HFFc6 (cell line): ENCODE measurements at regions not wholly inside any gene's neighbourhood (a gene's known extent, or its start where the extent isn't known, plus 50 kb on each side); places are given as distances from the start of the nearest gene placed in this dataset.

Experiments
- DNase-seq: peaks from one replicate; pipeline ENCODE4 v3.0.0-alpha.2; 2018
- H3K27ac Mint-ChIP-seq: 2 replicates; pipeline ENCODE4 v1.8.0; 2020; ENCODE audit warnings: mild to moderate bottlenecking, mixed read lengths
- H3K27me3 Mint-ChIP-seq: 2 replicates; pipeline ENCODE4 v1.8.0; 2021; ENCODE audit warnings: mild to moderate bottlenecking, moderate library complexity, mixed read lengths; ENCODE audit not compliant: insufficient read depth
- H3K36me3 Mint-ChIP-seq: 2 replicates; pipeline ENCODE4 v1.8.0; 2021; ENCODE audit warnings: low read depth, mixed read lengths
- H3K4me1 Mint-ChIP-seq: 2 replicates; pipeline ENCODE4 v1.8.0; 2020; ENCODE audit warnings: low read depth, mixed read lengths
- H3K4me3 Mint-ChIP-seq: 2 replicates; pipeline ENCODE4 v1.8.0; 2020; ENCODE audit warnings: mild to moderate bottlenecking, moderate library complexity, mixed read lengths
- H3K9me3 Mint-ChIP-seq: 2 replicates; pipeline ENCODE4 v1.8.0; 2020; ENCODE audit warnings: mild to moderate bottlenecking, mixed read lengths
- TF ChIP-seq, protein P1 (sequence below): fragments of 200-600 bp; sonication (generic); IDR thresholded peaks from 2 replicates; pipeline ENCODE4 v1.5.0; 2021; ENCODE audit warnings: antibody characterized with exemption, mild to moderate bottlenecking

DNA sequence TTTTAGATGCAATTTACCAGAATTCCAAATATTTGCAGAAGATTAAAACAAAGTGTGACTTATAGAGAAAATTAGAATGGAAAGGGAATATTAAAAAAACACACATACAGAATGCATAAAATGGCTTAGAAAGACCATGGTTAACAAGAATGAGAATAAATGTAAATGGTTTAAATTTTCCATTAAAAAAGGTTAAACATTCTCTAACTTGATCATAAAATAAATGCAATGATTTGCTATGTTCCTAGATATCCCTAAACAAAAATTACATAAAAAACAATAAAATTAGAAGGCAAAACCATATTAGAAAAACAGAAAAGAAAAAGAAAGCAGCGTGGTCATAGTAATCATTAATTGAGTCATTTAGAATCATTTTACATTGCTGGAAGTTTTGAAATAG lies 152.5 kb downstream of the TMEM38B start:
- DNase-seq = no peak
- H3K9me3 Mint-ChIP-seq = no peaks in the 10 kb centered on the region; the same call in 1 of the 2 replicates
- H3K27ac Mint-ChIP-seq = no peak overlapping the region
- TF ChIP-seq, protein P1, sequence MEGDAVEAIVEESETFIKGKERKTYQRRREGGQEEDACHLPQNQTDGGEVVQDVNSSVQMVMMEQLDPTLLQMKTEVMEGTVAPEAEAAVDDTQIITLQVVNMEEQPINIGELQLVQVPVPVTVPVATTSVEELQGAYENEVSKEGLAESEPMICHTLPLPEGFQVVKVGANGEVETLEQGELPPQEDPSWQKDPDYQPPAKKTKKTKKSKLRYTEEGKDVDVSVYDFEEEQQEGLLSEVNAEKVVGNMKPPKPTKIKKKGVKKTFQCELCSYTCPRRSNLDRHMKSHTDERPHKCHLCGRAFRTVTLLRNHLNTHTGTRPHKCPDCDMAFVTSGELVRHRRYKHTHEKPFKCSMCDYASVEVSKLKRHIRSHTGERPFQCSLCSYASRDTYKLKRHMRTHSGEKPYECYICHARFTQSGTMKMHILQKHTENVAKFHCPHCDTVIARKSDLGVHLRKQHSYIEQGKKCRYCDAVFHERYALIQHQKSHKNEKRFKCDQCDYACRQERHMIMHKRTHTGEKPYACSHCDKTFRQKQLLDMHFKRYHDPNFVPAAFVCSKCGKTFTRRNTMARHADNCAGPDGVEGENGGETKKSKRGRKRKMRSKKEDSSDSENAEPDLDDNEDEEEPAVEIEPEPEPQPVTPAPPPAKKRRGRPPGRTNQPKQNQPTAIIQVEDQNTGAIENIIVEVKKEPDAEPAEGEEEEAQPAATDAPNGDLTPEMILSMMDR = no peak
- H3K36me3 Mint-ChIP-seq = no peaks in the 10 kb centered on the region
- no peak overlapping the region for H3K4me3 Mint-ChIP-seq
- H3K4me1 Mint-ChIP-seq = no peaks in the 10 kb centered on the region
- no peaks in the 10 kb centered on the region for H3K27me3 Mint-ChIP-seq

DNA sequence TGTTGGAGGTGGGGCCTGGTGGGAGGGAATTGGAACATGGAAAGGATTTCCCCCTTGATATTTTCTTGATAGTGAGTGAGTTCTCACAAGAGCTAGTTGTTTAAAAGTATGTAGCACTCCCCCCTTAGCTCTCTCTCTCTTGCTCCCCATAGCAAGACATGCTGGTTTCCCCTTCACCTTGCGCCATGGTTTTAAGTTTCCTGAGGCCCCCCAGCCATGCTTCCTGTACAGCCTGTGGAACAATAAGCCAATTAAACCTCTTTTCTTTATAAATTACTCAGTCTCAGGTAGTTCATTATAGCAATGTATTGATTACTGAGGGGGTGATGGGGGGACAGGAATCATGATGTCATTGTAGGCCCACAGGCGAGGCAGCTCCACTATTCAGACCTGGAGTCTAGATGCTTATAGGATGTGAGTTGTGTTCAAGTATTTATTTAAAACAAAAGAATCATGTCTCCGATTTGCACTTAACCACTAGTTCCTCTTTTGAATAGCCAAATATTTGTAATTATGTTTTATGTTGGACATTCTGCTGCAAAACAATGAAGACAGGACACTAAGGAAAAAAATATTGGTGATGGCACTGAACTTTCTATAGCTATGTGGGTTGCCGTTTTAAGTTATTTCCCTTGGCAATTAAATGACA lies 156.6 kb downstream of the TMEM38B start:
- H3K4me1 Mint-ChIP-seq = no peaks in the 10 kb centered on the region
- no peak overlapping the region for H3K4me3 Mint-ChIP-seq
- TF ChIP-seq, protein P1 = no peak
- H3K36me3 Mint-ChIP-seq = no peaks in the 10 kb centered on the region
- H3K9me3 Mint-ChIP-seq = no peaks in the 10 kb centered on the region; the same call in 1 of the 2 replicates
- no peak for DNase-seq
- H3K27me3 Mint-ChIP-seq = no peaks in the 10 kb centered on the region
- no peak overlapping the region for H3K27ac Mint-ChIP-seq

DNA sequence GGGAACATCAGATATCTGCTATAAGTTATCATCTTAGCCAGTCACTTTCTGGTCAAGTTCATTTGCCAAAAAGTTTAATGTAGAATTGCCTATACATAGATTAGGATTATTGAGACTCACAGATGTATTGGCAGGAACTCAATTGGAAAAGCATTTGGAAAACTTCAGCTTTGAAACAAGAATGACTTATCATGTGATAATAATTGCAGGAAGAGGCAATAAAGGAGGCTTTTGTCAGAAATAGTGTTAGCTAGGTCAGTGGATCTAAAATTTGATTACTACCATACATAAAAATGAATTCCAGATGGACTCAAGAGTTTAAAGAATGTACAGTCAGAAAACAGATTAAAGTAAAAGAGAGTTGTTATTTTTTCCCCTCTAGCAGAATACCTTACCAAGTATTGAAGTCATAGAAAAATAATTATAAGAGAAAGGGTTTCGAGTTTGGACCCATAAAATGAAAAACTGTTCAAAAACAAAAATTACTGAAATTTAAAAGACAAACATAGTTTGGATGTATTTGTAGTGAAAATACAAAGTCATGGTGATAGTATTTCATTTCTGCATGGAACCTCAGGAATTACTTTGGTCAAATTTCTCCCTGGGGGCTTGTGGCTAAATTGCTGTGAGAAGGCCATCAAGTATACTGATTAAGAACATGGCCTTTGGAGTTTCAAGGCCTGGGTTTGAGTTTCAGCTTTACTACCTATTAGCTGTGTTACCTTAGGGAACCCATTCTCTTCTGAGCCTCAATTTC lies 159.9 kb downstream of the TMEM38B start:
- H3K36me3 Mint-ChIP-seq = no peaks in the 10 kb centered on the region
- H3K27ac Mint-ChIP-seq = no peak overlapping the region
- H3K9me3 Mint-ChIP-seq = peaks cover 23% of the 10 kb centered on the region
- no peak overlapping the region for H3K4me3 Mint-ChIP-seq
- H3K27me3 Mint-ChIP-seq = peaks cover 3% of the 10 kb centered on the region
- TF ChIP-seq, protein P1 = no peak
- H3K4me1 Mint-ChIP-seq = no peaks in the 10 kb centered on the region
- no peak for DNase-seq

DNA sequence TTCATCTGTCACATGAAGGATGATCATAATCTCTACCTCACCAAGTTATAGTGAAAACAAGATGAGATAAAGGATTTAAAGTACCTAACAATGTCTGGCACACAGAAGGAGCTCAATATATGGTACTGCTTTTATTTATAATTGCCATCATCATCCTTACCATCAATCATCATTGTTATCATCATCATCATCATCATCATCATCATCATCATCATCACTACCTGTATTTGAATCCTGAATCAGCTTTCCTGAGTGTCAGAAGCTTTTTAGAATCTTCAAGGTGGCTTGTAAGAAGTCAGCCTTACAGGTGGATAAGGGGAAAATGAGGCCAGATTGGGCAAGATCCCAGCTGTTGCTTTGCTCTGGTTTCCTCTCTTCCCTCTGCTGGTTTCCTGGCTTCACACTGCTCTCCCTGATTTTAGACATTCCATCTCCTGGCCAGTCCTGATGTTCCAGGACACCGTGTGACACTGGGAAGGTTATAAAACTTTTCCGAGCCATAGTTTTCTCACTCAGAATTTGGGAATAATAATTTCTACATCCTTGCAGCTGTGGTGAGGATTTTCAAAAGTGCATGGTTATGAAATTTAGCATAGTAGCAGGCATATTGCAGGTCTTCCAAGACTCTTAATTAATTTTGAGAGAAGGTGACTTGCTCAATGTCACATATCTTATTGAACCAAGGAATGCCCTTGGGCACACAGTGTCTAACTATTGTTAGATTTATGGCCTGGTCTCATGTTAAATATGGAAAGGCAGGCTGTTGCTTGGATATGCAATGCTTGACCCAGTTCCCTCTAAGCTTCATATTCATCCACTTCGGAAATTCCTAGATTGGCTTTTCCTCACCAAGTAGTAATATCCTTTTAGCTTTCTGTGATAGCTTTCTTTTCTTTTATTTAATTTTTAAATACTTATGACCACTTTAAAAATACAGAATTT lies 160.7 kb downstream of the TMEM38B start:
- DNase-seq = no peak
- no peaks in the 10 kb centered on the region for H3K36me3 Mint-ChIP-seq
- no peaks in the 10 kb centered on the region for H3K4me1 Mint-ChIP-seq
- H3K27ac Mint-ChIP-seq = no peak overlapping the region
- TF ChIP-seq, protein P1 = no peak
- H3K9me3 Mint-ChIP-seq = peaks cover 30% of the 10 kb centered on the region
- peaks cover 4% of the 10 kb centered on the region for H3K27me3 Mint-ChIP-seq
- H3K4me3 Mint-ChIP-seq = no peak overlapping the region

DNA sequence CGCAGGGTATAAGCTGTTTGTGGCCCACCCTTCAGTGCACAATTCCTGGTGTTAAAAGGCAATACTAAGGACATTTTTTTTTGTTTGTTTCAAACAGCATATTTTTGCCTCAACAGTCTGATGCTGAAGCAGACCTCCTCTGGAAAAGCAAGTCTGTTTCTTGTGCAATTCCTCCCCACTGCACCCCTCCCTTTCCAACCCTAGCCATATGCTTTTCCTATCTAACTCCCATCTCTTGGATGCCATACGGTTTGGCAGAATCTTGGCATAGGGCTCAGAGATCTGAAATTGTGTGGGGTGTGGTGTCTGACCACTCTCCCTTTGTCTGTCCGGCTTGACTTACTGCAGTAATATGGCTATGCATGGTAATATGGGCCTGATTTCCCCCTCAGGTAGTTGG lies 161.6 kb downstream of the TMEM38B start:
- TF ChIP-seq, protein P1 = no peak
- Mint-ChIP-seq H3K4me1 (no peaks in the 10 kb centered on the region), H3K9me3 (peaks cover 37% of the 10 kb centered on the region), H3K36me3 (no peaks in the 10 kb centered on the region), H3K27me3 (peaks cover 4% of the 10 kb centered on the region), H3K27ac (no peak overlapping the region), H3K4me3 (no peak overlapping the region)
- DNase-seq = no peak
